ENCODE measurements at regions not wholly inside any gene's neighbourhood (a gene's known extent, or its start where the extent isn't known, plus 50 kb on each side); places are given as distances from the start of the nearest gene placed in this dataset.

DNA sequence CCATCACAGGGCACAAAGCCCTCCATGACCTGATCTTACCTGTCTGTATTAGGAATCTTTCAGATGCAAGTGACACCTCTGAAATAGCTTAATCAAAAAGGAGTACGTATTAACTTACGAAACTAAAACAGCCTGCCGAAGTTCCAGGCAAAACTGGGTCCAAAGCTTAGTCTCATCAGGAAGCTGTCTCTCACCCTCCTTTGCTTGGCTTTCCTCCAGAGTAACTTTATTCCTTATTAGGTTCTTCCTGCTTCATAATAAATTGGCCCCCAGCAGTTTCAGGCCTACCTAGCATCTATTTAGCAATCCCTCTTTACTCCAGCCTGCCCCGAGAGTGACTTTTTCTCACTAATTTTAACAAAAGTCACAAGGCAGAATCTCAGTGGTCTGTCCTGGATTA lies 58.4 kb upstream of the STK32A start:
- H3K27me3 ChIP-seq (ENCODE audit: control insufficient read depth, insufficient read depth, low read length) = no peaks in the 10 kb centered on the region
- TF ChIP-seq, protein P1, sequence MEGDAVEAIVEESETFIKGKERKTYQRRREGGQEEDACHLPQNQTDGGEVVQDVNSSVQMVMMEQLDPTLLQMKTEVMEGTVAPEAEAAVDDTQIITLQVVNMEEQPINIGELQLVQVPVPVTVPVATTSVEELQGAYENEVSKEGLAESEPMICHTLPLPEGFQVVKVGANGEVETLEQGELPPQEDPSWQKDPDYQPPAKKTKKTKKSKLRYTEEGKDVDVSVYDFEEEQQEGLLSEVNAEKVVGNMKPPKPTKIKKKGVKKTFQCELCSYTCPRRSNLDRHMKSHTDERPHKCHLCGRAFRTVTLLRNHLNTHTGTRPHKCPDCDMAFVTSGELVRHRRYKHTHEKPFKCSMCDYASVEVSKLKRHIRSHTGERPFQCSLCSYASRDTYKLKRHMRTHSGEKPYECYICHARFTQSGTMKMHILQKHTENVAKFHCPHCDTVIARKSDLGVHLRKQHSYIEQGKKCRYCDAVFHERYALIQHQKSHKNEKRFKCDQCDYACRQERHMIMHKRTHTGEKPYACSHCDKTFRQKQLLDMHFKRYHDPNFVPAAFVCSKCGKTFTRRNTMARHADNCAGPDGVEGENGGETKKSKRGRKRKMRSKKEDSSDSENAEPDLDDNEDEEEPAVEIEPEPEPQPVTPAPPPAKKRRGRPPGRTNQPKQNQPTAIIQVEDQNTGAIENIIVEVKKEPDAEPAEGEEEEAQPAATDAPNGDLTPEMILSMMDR (IDR thresholded peaks at IDR 0.05; ENCODE audit: insufficient read depth, low read depth, low read length) = no peak
- no peaks in the 10 kb centered on the region for H3K36me3 ChIP-seq (ENCODE audit: control insufficient read depth, insufficient read depth, low read length)
- ChIA-PET POLR2A (no interaction called here), CTCF (interaction anchor here (3.1 kb wide), 1 partner anchor 10 kb away, joined by 12 read pairs; no protein-coding TSS in a partner anchor)
- no peak overlapping the region for H3K4me3 ChIP-seq (ENCODE audit: low read depth, low read length)
- DNase-seq (ENCODE audit: low read depth) = no peak

DNA sequence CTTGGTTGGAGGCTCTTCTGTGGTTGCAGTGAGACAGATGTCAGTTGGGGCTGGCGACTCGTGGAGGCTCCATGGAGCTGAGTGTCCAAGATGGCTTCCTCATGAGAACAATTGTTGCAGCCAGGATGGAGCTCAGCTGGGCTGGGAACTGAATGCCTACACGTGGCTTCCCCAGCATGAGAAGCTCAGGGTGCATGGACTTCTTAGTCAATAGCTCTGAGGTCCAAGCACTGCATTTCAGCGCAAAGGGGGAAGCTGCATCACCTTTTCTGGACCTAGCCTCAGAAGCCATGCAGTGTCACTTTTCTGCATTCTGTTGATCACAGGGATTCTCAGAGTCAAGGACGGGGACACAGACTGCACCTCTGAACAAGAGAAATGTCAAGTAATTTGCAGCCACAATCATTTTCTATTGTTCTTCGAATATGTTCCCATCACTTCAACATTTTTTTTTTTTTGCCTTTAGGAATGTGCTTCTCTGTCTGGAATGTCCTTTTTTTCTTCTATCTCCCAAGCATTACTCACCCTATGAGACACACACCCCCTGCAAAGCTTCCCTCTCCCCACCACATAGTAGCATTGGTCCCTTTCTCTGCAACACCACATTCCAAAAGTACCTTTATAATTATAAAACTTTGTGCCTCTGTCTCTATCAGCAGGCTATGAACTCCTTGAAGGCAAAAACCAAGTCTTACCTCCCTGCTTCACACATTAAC lies 57.5 kb upstream of the STK32A start:
- ChIA-PET CTCF (interaction anchor here (3.1 to 4.1 kb wide), 2 partner anchors 9 to 12 kb away, joined by 12 to 30 read pairs; no protein-coding TSS in a partner anchor), POLR2A (no interaction called here)
- no peak overlapping the region for H3K4me3 ChIP-seq (ENCODE audit: low read depth, low read length)
- DNase-seq (ENCODE audit: low read depth) = no peak
- TF ChIP-seq, protein P1 (IDR thresholded peaks at IDR 0.05; ENCODE audit: insufficient read depth, low read depth, low read length) = no peak
- H3K27me3 ChIP-seq (ENCODE audit: control insufficient read depth, insufficient read depth, low read length) = no peaks in the 10 kb centered on the region
- no peaks in the 10 kb centered on the region for H3K36me3 ChIP-seq (ENCODE audit: control insufficient read depth, insufficient read depth, low read length)

DNA sequence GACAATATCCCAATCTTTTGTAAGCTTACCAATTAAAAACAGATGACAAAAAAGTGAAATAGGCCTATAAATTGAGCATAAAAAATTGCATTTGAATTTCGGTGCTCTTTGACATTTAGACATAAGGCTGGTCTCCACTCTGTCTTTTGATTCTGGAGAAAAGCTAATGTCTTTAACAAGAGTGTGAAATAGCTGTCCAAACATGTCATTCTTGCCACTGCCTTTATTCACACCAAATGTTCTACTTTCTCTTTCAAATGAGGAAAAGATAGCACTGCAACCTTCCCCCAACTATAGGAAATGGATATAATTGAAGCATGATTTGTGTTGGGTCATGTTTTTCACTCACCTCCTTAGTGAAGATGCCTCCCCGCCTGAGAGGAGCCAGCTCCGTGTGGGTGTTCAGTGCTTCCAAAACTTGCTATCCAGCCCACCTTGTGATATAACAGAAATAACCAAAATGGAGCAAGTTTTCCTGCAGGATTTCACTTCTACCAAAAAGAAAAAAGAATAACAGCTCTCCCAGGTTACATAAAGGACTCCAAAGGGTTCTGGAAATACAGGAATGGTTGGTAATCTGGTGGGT lies 55.2 kb upstream of the STK32A start:
- POLR2A ChIA-PET = no interaction called here
- CTCF ChIA-PET = interaction anchor here (1.2 to 4.1 kb wide), 4 partner anchors 10 to 613 kb away, joined by 4 to 30 read pairs (median 10); no protein-coding TSS in a partner anchor
- TF ChIP-seq, protein P1 (IDR thresholded peaks at IDR 0.05; ENCODE audit: insufficient read depth, low read depth, low read length) = no peak

DNA sequence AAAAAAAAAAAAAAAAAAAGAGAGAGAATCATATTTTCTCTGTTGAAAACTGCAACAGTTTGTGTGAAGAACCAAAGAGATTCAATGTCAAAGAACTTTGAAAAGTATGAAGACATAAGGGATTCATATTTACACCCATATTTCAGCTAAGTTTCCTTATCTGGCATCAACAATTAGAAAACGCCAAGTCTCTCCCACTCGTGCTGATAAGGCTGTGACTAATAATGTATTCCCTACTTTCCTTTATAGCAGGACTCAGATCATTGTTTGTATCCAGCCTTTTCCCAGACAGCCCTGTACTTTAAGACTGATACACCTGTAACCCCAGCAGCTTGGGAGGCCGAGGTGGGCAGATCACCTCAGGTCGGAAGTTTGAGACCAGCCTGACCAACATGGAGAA lies 54.1 kb upstream of the STK32A start:
- ChIA-PET CTCF (interaction anchor here (1.2 to 4.1 kb wide), 5 partner anchors 8 to 647 kb away, joined by 3 to 30 read pairs (median 4); no protein-coding TSS in a partner anchor), POLR2A (no interaction called here)
- no peak for DNase-seq (ENCODE audit: low read depth)
- no peak overlapping the region for H3K4me3 ChIP-seq (ENCODE audit: low read depth, low read length)
- no peaks in the 10 kb centered on the region for H3K36me3 ChIP-seq (ENCODE audit: control insufficient read depth, insufficient read depth, low read length)
- TF ChIP-seq, protein P1 (IDR thresholded peaks at IDR 0.05; ENCODE audit: insufficient read depth, low read depth, low read length) = no peak
- no peaks in the 10 kb centered on the region for H3K27me3 ChIP-seq (ENCODE audit: control insufficient read depth, insufficient read depth, low read length)

More for the DNA sequence above, 55.2 kb upstream of the STK32A start:
- Histone ChIP-seq H3K4me3 (ENCODE audit: low read depth, low read length) (no peak overlapping the region), H3K36me3 (ENCODE audit: control insufficient read depth, insufficient read depth, low read length) (no peaks in the 10 kb centered on the region), H3K27me3 (ENCODE audit: control insufficient read depth, insufficient read depth, low read length) (no peaks in the 10 kb centered on the region)
- DNase-seq (ENCODE audit: low read depth) = no peak

Data from BJ (cell line).